ENCODE measurements at regions not wholly inside any gene's neighbourhood (a gene's known extent, or its start where the extent isn't known, plus 50 kb on each side); places are given as distances from the start of the nearest gene placed in this dataset.

DNA sequence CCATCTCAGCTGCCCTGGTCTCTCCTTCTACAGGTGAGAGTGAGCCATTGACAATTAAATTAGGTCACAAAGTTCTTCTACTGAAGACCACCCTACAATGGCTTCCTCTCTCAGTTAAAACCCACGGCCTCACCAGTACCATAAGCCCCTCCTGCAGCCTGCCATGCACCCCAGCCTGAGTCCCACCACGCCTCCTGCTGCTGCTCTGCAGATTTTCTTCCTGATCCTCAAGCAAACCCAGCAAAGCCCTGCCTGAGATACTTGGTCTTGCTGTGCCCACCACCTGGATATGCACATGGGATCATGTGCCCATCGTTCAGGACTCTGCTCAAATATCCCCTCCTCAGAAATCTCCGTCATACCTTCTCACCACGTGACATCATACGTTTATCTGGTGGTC lies 696.6 kb downstream of the RNF144A start:
- Mint-ChIP-seq H3K4me1 (peaks cover 32% of the 10 kb centered on the region), H3K27me3 (ENCODE audit: insufficient read depth, low read depth) (peaks cover 2% of the 10 kb centered on the region), H3K27ac (no peak overlapping the region), H3K36me3 (no peaks in the 10 kb centered on the region), H3K9me3 (no peaks in the 10 kb centered on the region), H3K4me3 (no peak overlapping the region)
- Histone ChIP-seq H4K20me1 (ENCODE audit: low read depth) (no peaks in the 10 kb centered on the region), H3K27me3 (no peaks in the 10 kb centered on the region), H3K4me1 (peaks cover 8% of the 10 kb centered on the region), H3K9ac (no peak overlapping the region), H3K4me3 (no peak overlapping the region), H3K27ac (no peak overlapping the region), H3K9me3 (ENCODE audit: low read depth) (no peaks in the 10 kb centered on the region), H3F3A (ENCODE audit: low read depth) (no peaks in the 10 kb centered on the region), H3K79me2 (ENCODE audit: low read depth) (no peaks in the 10 kb centered on the region), H2AFZ (replicated peaks) (no peak overlapping the region), H3K36me3 (no peaks in the 10 kb centered on the region), H3K4me2 (no peak overlapping the region)
- TF ChIP-seq EZH2phosphoT487 (IDR thresholded peaks at IDR 0.05) = no peak
- TF ChIP-seq EZH2 (IDR thresholded peaks at IDR 0.05) = no peak
- TF ChIP-seq CTCF (IDR thresholded peaks at IDR 0.05) = no peak
- DNase-seq (ENCODE audit: low spot score) = no peak

- TF ChIP-seq EZH2 (IDR thresholded peaks at IDR 0.05) (no peak), EZH2phosphoT487 (IDR thresholded peaks at IDR 0.05) (no peak), CTCF (IDR thresholded peaks at IDR 0.05) (no peak)
- H4K20me1 ChIP-seq (ENCODE audit: low read depth) = no peaks in the 10 kb centered on the region
- Mint-ChIP-seq H3K4me3 (no peak overlapping the region), H3K36me3 (no peaks in the 10 kb centered on the region), H3K4me1 (peaks cover 23% of the 10 kb centered on the region), H3K9me3 (no peaks in the 10 kb centered on the region), H3K27ac (no peak overlapping the region), H3K27me3 (ENCODE audit: insufficient read depth, low read depth) (no peaks in the 10 kb centered on the region)
- H3K4me1 ChIP-seq = peaks cover 19% of the 10 kb centered on the region
- H3K4me3 ChIP-seq = no peak overlapping the region
- no peaks in the 10 kb centered on the region for H3K27me3 ChIP-seq
- no peaks in the 10 kb centered on the region for H3K79me2 ChIP-seq (ENCODE audit: low read depth)
- H3K9ac ChIP-seq = no peak overlapping the region
- H3K27ac ChIP-seq = no peak overlapping the region
- H3K9me3 ChIP-seq (ENCODE audit: low read depth) = no peaks in the 10 kb centered on the region
- no peaks in the 10 kb centered on the region for H3K36me3 ChIP-seq
- no peaks in the 10 kb centered on the region for H3F3A ChIP-seq (ENCODE audit: low read depth)
- no peak for DNase-seq (ENCODE audit: low spot score)
- no peak overlapping the region for H2AFZ ChIP-seq (replicated peaks)
- H3K4me2 ChIP-seq = no peak overlapping the region
These were observed 700.8 kb downstream of the RNF144A start for GRCh38 chr2:7618031-7618430.

DNA sequence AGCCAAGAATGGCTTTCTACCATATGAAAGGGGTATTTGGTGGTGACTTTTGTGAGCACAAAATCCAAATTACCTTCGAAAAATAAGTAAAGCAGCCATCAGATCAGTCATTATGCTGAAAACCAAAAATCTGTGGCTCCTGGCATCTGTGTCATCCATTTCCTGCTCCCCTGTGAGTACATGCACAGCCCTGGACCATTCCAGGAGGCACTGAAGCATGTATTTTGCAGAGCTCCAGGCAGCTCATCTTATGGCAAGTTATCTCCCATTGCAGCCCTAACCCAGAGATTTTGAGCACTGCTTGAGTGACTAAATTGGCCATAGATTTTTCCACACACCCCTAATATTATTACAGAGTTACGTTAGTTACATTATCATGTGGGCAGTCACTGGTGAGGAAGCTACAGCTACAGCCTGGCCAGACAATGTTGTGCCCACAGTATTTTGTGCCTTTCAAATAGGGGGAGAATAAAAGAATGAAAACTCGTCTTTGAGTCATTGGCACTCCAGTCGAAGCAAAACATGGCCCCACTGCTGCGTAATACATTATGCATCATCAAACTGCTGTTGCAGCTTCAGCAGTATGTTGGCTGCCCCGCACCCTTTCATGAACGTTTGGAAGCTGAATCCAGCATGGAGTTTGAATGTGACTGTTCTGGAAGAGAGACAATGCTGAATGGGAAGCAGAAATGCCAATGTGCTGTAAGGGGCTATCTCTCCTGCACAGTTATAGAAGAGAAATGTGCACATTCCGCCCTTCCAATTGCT lies 702.2 kb downstream of the RNF144A start:
- H3K4me3 Mint-ChIP-seq = no peak overlapping the region
- no peak overlapping the region for H3K4me2 ChIP-seq
- H3K4me3 ChIP-seq = no peak overlapping the region
- H3K27me3 Mint-ChIP-seq (ENCODE audit: insufficient read depth, low read depth) = no peaks in the 10 kb centered on the region
- H3K9ac ChIP-seq = no peak overlapping the region
- H3K79me2 ChIP-seq (ENCODE audit: low read depth) = no peaks in the 10 kb centered on the region
- no peak overlapping the region for H3K27ac ChIP-seq
- no peaks in the 10 kb centered on the region for H3K36me3 ChIP-seq
- no peak overlapping the region for H2AFZ ChIP-seq (replicated peaks)
- no peaks in the 10 kb centered on the region for H3K9me3 Mint-ChIP-seq
- no peak overlapping the region for H3K27ac Mint-ChIP-seq
- no peaks in the 10 kb centered on the region for H4K20me1 ChIP-seq (ENCODE audit: low read depth)
- TF ChIP-seq CTCF (IDR thresholded peaks at IDR 0.05) (no peak), EZH2 (IDR thresholded peaks at IDR 0.05) (no peak), EZH2phosphoT487 (IDR thresholded peaks at IDR 0.05) (no peak)
- no peak for DNase-seq (ENCODE audit: low spot score)
- H3K9me3 ChIP-seq (ENCODE audit: low read depth) = no peaks in the 10 kb centered on the region
- no peaks in the 10 kb centered on the region for H3K27me3 ChIP-seq
- H3K4me1 ChIP-seq = peaks cover 19% of the 10 kb centered on the region
- H3F3A ChIP-seq (ENCODE audit: low read depth) = no peaks in the 10 kb centered on the region
- H3K36me3 Mint-ChIP-seq = no peaks in the 10 kb centered on the region
- H3K4me1 Mint-ChIP-seq = peaks cover 23% of the 10 kb centered on the region
